Left renal cortex interstitium (tissue), 4 donors: ENCODE measurements at regions not wholly inside any gene's neighbourhood (a gene's known extent, or its start where the extent isn't known, plus 50 kb on each side); places are given as distances from the start of the nearest gene placed in this dataset.

Experiments used
- DNase-seq, 4 donors: peaks; one replicate each; pipeline ENCODE4 v3.0.0-alpha.2; 2013; ENCODE audit warnings: low read depth in 4 of 4, low spot score in 2 of 4, missing footprints in 1 of 4

GRCh38 chr5:163384669-163385068, 52.7 kb upstream of the CCNG1 start:
- DNase-seq: no peak

- no peak for DNase-seq
Observed at GRCh38 chr5:163385271-163385670, 52.1 kb upstream of the CCNG1 start.

- no peak for DNase-seq
Observed at GRCh38 chr5:163385824-163386223, 51.6 kb upstream of the CCNG1 start.

GRCh38 chr5:163386352-163386751, 51.0 kb upstream of the CCNG1 start:
- no peak for DNase-seq

GRCh38 chr5:163387589-163388343, 49.6 kb upstream of the CCNG1 start:
- no peak for DNase-seq
